Lower leg skin (tissue), 4 donors: ENCODE measurements at regions not wholly inside any gene's neighbourhood (a gene's known extent, or its start where the extent isn't known, plus 50 kb on each side); places are given as distances from the start of the nearest gene placed in this dataset.

Source experiments
- DNase-seq, 2 donors: peaks; one replicate each; pipeline ENCODE4 v3.0.0-alpha.2; 2019; ENCODE audit warnings: low spot score in 2 of 2
- H3K4me3 ChIP-seq: fragments of 200-600 bp; sonication (generic); 2 replicates; pipeline ENCODE4 v1.5.1; 2017; ENCODE audit warnings: mild to moderate bottlenecking, low read depth; ENCODE audit not compliant: poor library complexity, severe bottlenecking
- CTCF ChIP-seq, 3 donors: fragments of 450-650 bp; IDR thresholded peaks; one replicate each; pipeline ENCODE4 v1.5.1; 2016; ENCODE audit warnings: antibody characterized with exemption in 3 of 3, mild to moderate bottlenecking in 3 of 3, moderate library complexity in 2 of 3
- POLR2A ChIP-seq, 2 donors: fragments of 450-650 bp; IDR thresholded peaks; one replicate each; pipeline ENCODE4 v1.6.1; 2016 to 2017; ENCODE audit warnings: antibody characterized with exemption in 2 of 2, mild to moderate bottlenecking in 1 of 2, moderate library complexity in 1 of 2
- WGBS, 2 donors: methylation state at CpG; one replicate each; pipeline ENCODE4 v1.1.5; 2018; 5-methylcytosine and 5-hydroxymethylcytosine counted together
- intact Hi-C: fragments of 100-400 bp; cut with DNase I; formaldehyde crosslinking; loops from one replicate; pipeline ENCODE4 v1.15.0; 2023; ENCODE audit warnings: low total_unique reads

GRCh38 chr10:21207852-21208646 lies 310.9 kb upstream of the NEBL start:
- no peak for DNase-seq
- TF ChIP-seq CTCF (IDR thresholded peaks at IDR 0.05) (no peak), POLR2A (IDR thresholded peaks at IDR 0.05) (no peak)
- no peak overlapping the region for H3K4me3 ChIP-seq
- intact Hi-C loops = no loop called here
- 91 to 93% methylated on average over 4 of the region's 4 CpGs for WGBS, 2 donors

- no peak overlapping the region for H3K4me3 ChIP-seq
- DNase-seq = no peak
- intact Hi-C loops = no loop called here
- TF ChIP-seq POLR2A (IDR thresholded peaks at IDR 0.05) (no peak), CTCF (IDR thresholded peaks at IDR 0.05) (no peak)
These were observed 308.2 kb upstream of the NEBL start for GRCh38 chr10:21205328-21205727.

DNA sequence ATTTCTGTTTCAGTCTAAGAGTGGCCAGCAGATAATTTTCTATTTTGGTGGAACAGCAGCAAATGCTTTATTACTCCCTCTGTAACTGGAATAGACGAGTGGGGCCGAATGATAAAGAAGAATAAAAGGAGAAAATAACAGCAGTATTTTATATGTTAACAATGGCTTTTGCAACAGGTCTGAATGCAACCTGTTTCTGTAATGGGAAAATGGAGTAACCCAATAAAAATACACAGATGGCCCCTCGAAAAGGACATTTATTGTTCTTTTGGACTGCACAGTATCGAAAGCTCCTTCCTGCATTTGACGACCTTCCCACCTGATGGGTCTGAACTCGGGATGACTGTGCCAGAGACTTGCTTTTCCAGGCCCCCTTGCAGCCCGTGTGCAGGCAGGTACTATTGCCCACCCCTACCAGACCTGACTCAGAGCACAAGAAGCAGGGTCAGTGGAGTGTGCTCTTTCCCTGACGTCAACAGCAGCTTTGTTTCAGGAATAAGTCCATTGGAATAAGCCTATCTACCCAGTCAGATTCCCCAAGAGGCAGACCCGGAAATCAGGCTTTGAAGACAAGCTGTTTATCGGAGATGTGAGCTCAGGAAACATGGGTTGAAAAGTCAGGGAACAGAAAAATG lies 306.5 kb upstream of the NEBL start:
- no peak overlapping the region for H3K4me3 ChIP-seq
- 71 to 76% methylated on average over 10 of the region's 10 CpGs for WGBS, 2 donors
- TF ChIP-seq CTCF (IDR thresholded peaks at IDR 0.05) = no peak
- no peak for DNase-seq
- intact Hi-C loops = no loop called here

GRCh38 chr10:21202776-21203462 lies 305.8 kb upstream of the NEBL start:
- intact Hi-C loops = no loop called here
- no peak for TF ChIP-seq CTCF (IDR thresholded peaks at IDR 0.05)
- no peak for TF ChIP-seq POLR2A (IDR thresholded peaks at IDR 0.05)
- 40% methylated on average over 5 of the region's 5 CpGs for WGBS, 2 donors
- no peak overlapping the region for H3K4me3 ChIP-seq
- no peak for DNase-seq

- no peak for TF ChIP-seq CTCF (IDR thresholded peaks at IDR 0.05)
- TF ChIP-seq POLR2A (IDR thresholded peaks at IDR 0.05) = no peak
- no peak overlapping the region for H3K4me3 ChIP-seq
- intact Hi-C loops = no loop called here
- DNase-seq = no peak
These were observed 302.4 kb upstream of the NEBL start for GRCh38 chr10:21199501-21199900.
